Neural cell (in vitro differentiated cells): ENCODE measurements at regions not wholly inside any gene's neighbourhood (a gene's known extent, or its start where the extent isn't known, plus 50 kb on each side); places are given as distances from the start of the nearest gene placed in this dataset.
A peak's percentile ranks its signal among the peaks of the same experiment; 100 is the strongest.

Experiments used
- CTCF ChIP-seq: fragments of 450-650 bp; IDR thresholded peaks from 2 replicates; pipeline ENCODE4 v1.5.1; 2014; ENCODE audit warnings: antibody characterized with exemption, mild to moderate bottlenecking, moderate library complexity; ENCODE audit not compliant: poor library complexity, severe bottlenecking
- EP300 ChIP-seq: fragments of 450-650 bp; conservative IDR thresholded peaks from 2 replicates; pipeline ENCODE4 v1.6.1; 2014; ENCODE audit warnings: antibody characterized with exemption, mild to moderate bottlenecking, moderate library complexity; ENCODE audit not compliant: poor library complexity, severe bottlenecking
- EZH2 ChIP-seq: fragments of 200-600, 300-800 bp; shearing (Covaris generic), sonication (generic); IDR thresholded peaks from 2 replicates; pipeline ENCODE4 v1.6.1; 2014; ENCODE audit warnings: antibody characterized with exemption, low read length, borderline replicate concordance, mild to moderate bottlenecking; ENCODE audit not compliant: insufficient read depth, poor library complexity, severe bottlenecking
- RAD21 ChIP-seq: fragments of 450-650 bp; conservative IDR thresholded peaks from 2 replicates; pipeline ENCODE4 v1.6.1; 2014; ENCODE audit warnings: antibody characterized with exemption, mild to moderate bottlenecking, moderate library complexity
- REST ChIP-seq: IDR thresholded peaks from 2 replicates; pipeline ENCODE4 v1.6.1; 2012; ENCODE audit warnings: borderline replicate concordance
- SMC3 ChIP-seq: fragments of 450-650 bp; conservative IDR thresholded peaks from 2 replicates; pipeline ENCODE4 v1.6.1; 2014; ENCODE audit warnings: antibody characterized with exemption, mild to moderate bottlenecking, moderate library complexity; ENCODE audit not compliant: poor library complexity
- TAF1 ChIP-seq: IDR thresholded peaks from 2 replicates; pipeline ENCODE4 v1.6.1; 2012; ENCODE audit warnings: low read depth

GRCh38 chr4:74625981-74626380 lies 168.3 kb downstream of the BTC start:
- TF ChIP-seq CTCF (no peak), REST (no peak), EP300 (peak; percentile 30), EZH2 (no peak), TAF1 (no peak), SMC3 (no peak), RAD21 (no peak)
